Breast epithelium (tissue), 3 donors: ENCODE measurements at regions not wholly inside any gene's neighbourhood (a gene's known extent, or its start where the extent isn't known, plus 50 kb on each side); places are given as distances from the start of the nearest gene placed in this dataset.

Experiments
- CTCF ChIP-seq, 3 donors: fragments of 450-650 bp; IDR thresholded peaks; one replicate each; pipeline ENCODE4 v1.5.1; 2016 to 2017; ENCODE audit warnings: antibody characterized with exemption in 3 of 3, mild to moderate bottlenecking in 3 of 3, moderate library complexity in 3 of 3
- POLR2A ChIP-seq: fragments of 450-650 bp; IDR thresholded peaks from one replicate; pipeline ENCODE4 v1.6.1; 2016; ENCODE audit warnings: antibody characterized with exemption, mild to moderate bottlenecking, moderate library complexity
- POLR2AphosphoS5 ChIP-seq, 3 donors: sonication (generic); formaldehyde crosslinking; IDR thresholded peaks; one replicate each; pipeline ENCODE4 v1.6.1; 2017; ENCODE audit warnings: antibody characterized with exemption in 3 of 3

DNA sequence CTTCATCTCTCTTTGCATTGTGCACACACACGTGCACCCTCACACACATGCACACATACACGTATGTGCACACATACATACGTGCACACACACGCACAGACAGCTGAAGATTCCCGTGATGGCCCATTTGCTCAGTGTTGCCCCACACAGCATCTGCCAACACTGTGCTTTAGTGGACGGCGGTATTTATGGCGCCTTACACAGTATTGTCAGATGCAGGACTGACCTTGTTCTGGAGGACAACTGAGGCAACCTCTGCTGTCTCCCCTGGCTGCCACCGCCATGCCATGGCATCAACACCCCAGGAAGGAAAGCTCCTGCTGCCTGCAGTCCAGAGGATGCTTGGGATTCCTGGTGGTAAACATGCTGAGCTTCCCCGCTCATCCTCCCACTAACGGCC lies 316.4 kb downstream of the TEX29 start:
- TF ChIP-seq POLR2AphosphoS5 (IDR thresholded peaks at IDR 0.05), result no peak
- TF ChIP-seq CTCF (IDR thresholded peaks at IDR 0.05), result no peak
- no peak for TF ChIP-seq POLR2A
